ENCODE measurements at regions not wholly inside any gene's neighbourhood (a gene's known extent, or its start where the extent isn't known, plus 50 kb on each side); places are given as distances from the start of the nearest gene placed in this dataset.

DNA sequence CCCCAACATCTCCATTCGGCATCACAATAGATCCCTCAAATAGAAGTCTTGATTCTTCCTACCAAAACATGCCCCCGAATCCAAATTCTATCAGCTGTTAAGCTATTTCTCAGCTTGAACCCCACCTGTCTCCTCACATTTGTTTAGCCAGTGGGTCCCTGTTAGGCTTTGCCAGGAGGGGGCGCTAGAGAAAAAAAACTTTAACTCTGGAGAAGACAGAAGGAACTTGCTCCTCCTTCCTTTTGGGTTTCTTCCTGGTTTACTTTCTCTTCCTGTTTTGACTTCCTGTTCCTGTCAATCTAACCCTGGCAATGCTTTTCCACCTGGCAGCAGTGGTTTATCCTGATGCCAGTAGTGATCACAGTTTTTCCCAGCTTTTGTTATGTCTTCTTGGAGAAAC lies 95.6 kb upstream of the KCNK1 start:
- TF ChIP-seq, protein P1, sequence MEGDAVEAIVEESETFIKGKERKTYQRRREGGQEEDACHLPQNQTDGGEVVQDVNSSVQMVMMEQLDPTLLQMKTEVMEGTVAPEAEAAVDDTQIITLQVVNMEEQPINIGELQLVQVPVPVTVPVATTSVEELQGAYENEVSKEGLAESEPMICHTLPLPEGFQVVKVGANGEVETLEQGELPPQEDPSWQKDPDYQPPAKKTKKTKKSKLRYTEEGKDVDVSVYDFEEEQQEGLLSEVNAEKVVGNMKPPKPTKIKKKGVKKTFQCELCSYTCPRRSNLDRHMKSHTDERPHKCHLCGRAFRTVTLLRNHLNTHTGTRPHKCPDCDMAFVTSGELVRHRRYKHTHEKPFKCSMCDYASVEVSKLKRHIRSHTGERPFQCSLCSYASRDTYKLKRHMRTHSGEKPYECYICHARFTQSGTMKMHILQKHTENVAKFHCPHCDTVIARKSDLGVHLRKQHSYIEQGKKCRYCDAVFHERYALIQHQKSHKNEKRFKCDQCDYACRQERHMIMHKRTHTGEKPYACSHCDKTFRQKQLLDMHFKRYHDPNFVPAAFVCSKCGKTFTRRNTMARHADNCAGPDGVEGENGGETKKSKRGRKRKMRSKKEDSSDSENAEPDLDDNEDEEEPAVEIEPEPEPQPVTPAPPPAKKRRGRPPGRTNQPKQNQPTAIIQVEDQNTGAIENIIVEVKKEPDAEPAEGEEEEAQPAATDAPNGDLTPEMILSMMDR (IDR thresholded peaks at IDR 0.05) = no peak
- no peak for TF ChIP-seq EZH2 (IDR thresholded peaks at IDR 0.05; ENCODE audit: borderline replicate concordance, insufficient read depth, low read depth, low read length, poor library complexity, severe bottlenecking)
